IMR-90 (cell line): ENCODE measurements at regions not wholly inside any gene's neighbourhood (a gene's known extent, or its start where the extent isn't known, plus 50 kb on each side); places are given as distances from the start of the nearest gene placed in this dataset.

Experiments used
- BHLHE40 ChIP-seq: fragments of 150-350 bp; IDR thresholded peaks from 2 replicates; pipeline ENCODE4 v1.6.1; 2016; ENCODE audit warnings: mild to moderate bottlenecking, low read depth, low read length
- CEBPB ChIP-seq: IDR thresholded peaks from 2 replicates; pipeline ENCODE4 v1.6.1; 2012; ENCODE audit warnings: low read depth, low read length, improper control_type of control experiment
- CHD1 ChIP-seq: IDR thresholded peaks from 2 replicates; pipeline ENCODE4 v1.6.1; 2012; ENCODE audit warnings: low read depth, low read length, improper control_type of control experiment
- CTCF ChIP-seq: conservative IDR thresholded peaks from 2 replicates; pipeline ENCODE4 v1.5.1; 2012; ENCODE audit warnings: mild to moderate bottlenecking, low read depth, low read length, improper control_type of control experiment
- FOS ChIP-seq: fragments of 150-350 bp; IDR thresholded peaks from 2 replicates; pipeline ENCODE4 v1.6.1; 2016; ENCODE audit warnings: low read depth, low read length
- MAFK ChIP-seq: IDR thresholded peaks from 2 replicates; pipeline ENCODE4 v1.6.1; 2012; ENCODE audit warnings: low read depth, low read length, improper control_type of control experiment
- POLR2A ChIP-seq: IDR thresholded peaks from 2 replicates; pipeline ENCODE4 v1.6.1; 2012; ENCODE audit warnings: mild to moderate bottlenecking, low read depth, low read length
- USF2 ChIP-seq: fragments of 150-350 bp; IDR thresholded peaks from 2 replicates; pipeline ENCODE4 v1.6.1; 2017; ENCODE audit warnings: mild to moderate bottlenecking, antibody characterized with exemption, low read length, low read depth

GRCh38 chr6:140830666-140831065, 1302.1 kb upstream of the GJE1 start:
- TF ChIP-seq CTCF = no peak
- no peak for TF ChIP-seq FOS
- no peak for TF ChIP-seq BHLHE40
- no peak for TF ChIP-seq USF2
- no peak for TF ChIP-seq CHD1
- no peak for TF ChIP-seq MAFK
- TF ChIP-seq CEBPB = no peak
- no peak for TF ChIP-seq POLR2A
